Ascending aorta (tissue), 2 donors: ENCODE measurements at regions not wholly inside any gene's neighbourhood (a gene's known extent, or its start where the extent isn't known, plus 50 kb on each side); places are given as distances from the start of the nearest gene placed in this dataset.

Experiments
- DNase-seq, 2 donors: peaks; one replicate each; pipeline ENCODE4 v3.0.0-alpha.2; 2019; ENCODE audit warnings: low spot score in 2 of 2
- H3K27ac ChIP-seq, 2 donors: fragments of 200-600 bp; sonication (generic); one replicate each; pipeline ENCODE4 v1.5.1; 2016 to 2017; ENCODE audit warnings: mild to moderate bottlenecking in 1 of 2
- H3K27me3 ChIP-seq: fragments of 200-600 bp; sonication (generic); one replicate; pipeline ENCODE4 v1.5.1; 2017
- H3K36me3 ChIP-seq, 2 donors: fragments of 200-600 bp; sonication (generic); one replicate each; pipeline ENCODE4 v1.5.1; 2016
- H3K4me1 ChIP-seq, 2 donors: fragments of 200-600 bp; sonication (generic); one replicate each; pipeline ENCODE4 v1.5.1; 2016 to 2017; ENCODE audit warnings: mild to moderate bottlenecking in 1 of 2
- H3K4me3 ChIP-seq, 2 donors: fragments of 200-600 bp; sonication (generic); one replicate each; pipeline ENCODE4 v1.5.1; 2016 to 2017; ENCODE audit warnings: mild to moderate bottlenecking in 1 of 2
- H3K9me3 ChIP-seq, 2 donors: fragments of 200-600 bp; sonication (generic); one replicate each; pipeline ENCODE4 v1.5.1; 2016
- CTCF ChIP-seq, 3 experiments: fragments of 200-600 bp in 2 of 3; fragments of 450-650 bp in 1 of 3; sonication (generic) in 2 of 3; IDR thresholded peaks; one replicate each; pipeline ENCODE4 v1.5.1; 2016 to 2019; ENCODE audit warnings: antibody characterized with exemption in 3 of 3, mild to moderate bottlenecking in 1 of 3, moderate library complexity in 1 of 3
- intact Hi-C: fragments of 100-400 bp; cut with DNase I; formaldehyde crosslinking; loops from one replicate; pipeline ENCODE4 v1.15.1; 2023

- Histone ChIP-seq H3K4me3 (no peak overlapping the region), H3K36me3 (no peaks in the 10 kb centered on the region)
- TF ChIP-seq CTCF (IDR thresholded peaks at IDR 0.05) = no peak
These were observed 394.4 kb downstream of the PCNX1 start for GRCh38 chr14:71301611-71302010.

GRCh38 chr14:71304690-71305089, 397.4 kb downstream of the PCNX1 start:
- H3K4me3 ChIP-seq = no peak overlapping the region
- no peak for TF ChIP-seq CTCF (IDR thresholded peaks at IDR 0.05)

More at GRCh38 chr14:71301611-71302010, 394.4 kb downstream of the PCNX1 start:
- intact Hi-C loops = no loop called here
- Histone ChIP-seq H3K9me3 (no peaks in the 10 kb centered on the region), H3K4me1 (no peaks in the 10 kb centered on the region), H3K27me3 (no peaks in the 10 kb centered on the region), H3K27ac (no peak overlapping the region)
- no peak for DNase-seq

GRCh38 chr14:71308671-71309070, 401.4 kb downstream of the PCNX1 start:
- no peak overlapping the region for H3K27ac ChIP-seq
- no peaks in the 10 kb centered on the region for H3K9me3 ChIP-seq
- no peak overlapping the region for H3K4me3 ChIP-seq
- no peak for DNase-seq
- intact Hi-C loops = no loop called here
- TF ChIP-seq CTCF (IDR thresholded peaks at IDR 0.05) = no peak
- no peaks in the 10 kb centered on the region for H3K27me3 ChIP-seq
- no peaks in the 10 kb centered on the region for H3K4me1 ChIP-seq
- H3K36me3 ChIP-seq = no peaks in the 10 kb centered on the region

More at GRCh38 chr14:71304690-71305089, 397.4 kb downstream of the PCNX1 start:
- intact Hi-C loops = no loop called here
- Histone ChIP-seq H3K27me3 (no peaks in the 10 kb centered on the region), H3K4me1 (no peaks in the 10 kb centered on the region), H3K27ac (no peak overlapping the region), H3K36me3 (no peaks in the 10 kb centered on the region), H3K9me3 (no peaks in the 10 kb centered on the region)
- DNase-seq = no peak

- no peaks in the 10 kb centered on the region for H3K9me3 ChIP-seq
- H3K4me3 ChIP-seq = no peak overlapping the region
- no peak overlapping the region for H3K27ac ChIP-seq
- DNase-seq = no peak
- intact Hi-C loops = no loop called here
- H3K4me1 ChIP-seq = no peaks in the 10 kb centered on the region
- H3K27me3 ChIP-seq = no peaks in the 10 kb centered on the region
- no peak for TF ChIP-seq CTCF (IDR thresholded peaks at IDR 0.05)
- H3K36me3 ChIP-seq = no peaks in the 10 kb centered on the region
These were observed 402.5 kb downstream of the PCNX1 start for GRCh38 chr14:71309756-71310155.

- H3K4me1 ChIP-seq = no peaks in the 10 kb centered on the region
- H3K4me3 ChIP-seq = no peak overlapping the region
- DNase-seq = no peak
- TF ChIP-seq CTCF (IDR thresholded peaks at IDR 0.05) = no peak
- intact Hi-C loops = no loop called here
- no peaks in the 10 kb centered on the region for H3K9me3 ChIP-seq
- H3K27ac ChIP-seq = no peak overlapping the region
- no peaks in the 10 kb centered on the region for H3K27me3 ChIP-seq
- H3K36me3 ChIP-seq = no peaks in the 10 kb centered on the region
These were observed 403.8 kb downstream of the PCNX1 start for GRCh38 chr14:71311061-71311460.

- DNase-seq = no peak
- intact Hi-C loops = no loop called here
- Histone ChIP-seq H3K36me3 (no peaks in the 10 kb centered on the region), H3K27ac (no peak overlapping the region), H3K4me3 (no peak overlapping the region), H3K9me3 (no peaks in the 10 kb centered on the region), H3K27me3 (no peaks in the 10 kb centered on the region), H3K4me1 (peaks cover 0 to 4% of the 10 kb centered on the region in 2 donors)
- no peak for TF ChIP-seq CTCF (IDR thresholded peaks at IDR 0.05)
These were observed 407.5 kb downstream of the PCNX1 start for GRCh38 chr14:71314717-71315116.
